HepG2 (cell line): ENCODE measurements at regions not wholly inside any gene's neighbourhood (a gene's known extent, or its start where the extent isn't known, plus 50 kb on each side); places are given as distances from the start of the nearest gene placed in this dataset.
A peak's percentile ranks its signal among the peaks of the same experiment; 100 is the strongest.

ENCODE experiments used
- CHD4 ChIP-seq: fragments of 200-600 bp; sonication (generic); IDR thresholded peaks from 2 replicates; pipeline ENCODE4 v1.7.0; 2017; ENCODE audit warnings: mild to moderate bottlenecking, low read length, borderline replicate concordance
- FOXK1 ChIP-seq: sonication (generic); formaldehyde crosslinking; IDR thresholded peaks from 2 replicates; pipeline ENCODE4 v1.4.0; 2020; ENCODE audit warnings: low read depth, missing genetic modification reagents, borderline replicate concordance
- KAT2B ChIP-seq: fragments of 150-350 bp; IDR thresholded peaks from 2 replicates; pipeline ENCODE4 v1.6.1; 2014; ENCODE audit warnings: low read depth, low read length, borderline replicate concordance
- MEIS1 ChIP-seq: sonication (generic); formaldehyde crosslinking; IDR thresholded peaks from 2 replicates; pipeline ENCODE4 v1.9.0; 2021; ENCODE audit warnings: mild to moderate bottlenecking, missing genetic modification reagents, moderate library complexity, borderline replicate concordance
- ONECUT2 ChIP-seq: sonication (generic); formaldehyde crosslinking; IDR thresholded peaks from 2 replicates; pipeline ENCODE4 v1.4.0; 2020; ENCODE audit warnings: missing genetic modification reagents
- SOX5 ChIP-seq: IDR thresholded peaks from 2 replicates; pipeline ENCODE4 v1.6.1; 2016; ENCODE audit warnings: borderline replicate concordance
- ZBTB38 ChIP-seq: sonication (generic); formaldehyde crosslinking; IDR thresholded peaks from 2 replicates; pipeline ENCODE4 v1.5.1; 2020; ENCODE audit warnings: mild to moderate bottlenecking, missing genetic modification reagents
- ZC3H4 ChIP-seq: sonication (generic); formaldehyde crosslinking; IDR thresholded peaks from 2 replicates; pipeline ENCODE4 v1.4.0; 2020; ENCODE audit warnings: missing genetic modification reagents, borderline replicate concordance
- ZFP90 ChIP-seq: sonication (generic); formaldehyde crosslinking; IDR thresholded peaks from 2 replicates; pipeline ENCODE4 v1.8.0; 2022; ENCODE audit warnings: missing genetic modification reagents, mild to moderate bottlenecking, inconsistent platforms, borderline replicate concordance
- ZNF207 ChIP-seq: fragments of 450-650 bp; IDR thresholded peaks from 2 replicates; pipeline ENCODE4 v1.6.1; 2016; ENCODE audit warnings: antibody characterized with exemption, borderline replicate concordance
- ZNF451 ChIP-seq: sonication (generic); formaldehyde crosslinking; IDR thresholded peaks from 2 replicates; pipeline ENCODE4 v1.5.0; 2020; ENCODE audit warnings: mild to moderate bottlenecking, missing genetic modification reagents
- ZNF510 ChIP-seq: sonication (generic); formaldehyde crosslinking; IDR thresholded peaks from 2 replicates; pipeline ENCODE4 v1.4.0; 2020; ENCODE audit warnings: low read depth, mild to moderate bottlenecking, missing genetic modification reagents
- ZNF557 ChIP-seq: sonication (generic); formaldehyde crosslinking; IDR thresholded peaks from 2 replicates; pipeline ENCODE4 v1.4.0; 2020; ENCODE audit warnings: missing genetic modification reagents
- ZNF747 ChIP-seq: sonication (generic); formaldehyde crosslinking; IDR thresholded peaks from 2 replicates; pipeline ENCODE4 v1.8.1; 2023; ENCODE audit warnings: missing genetic modification reagents, mild to moderate bottlenecking, borderline replicate concordance
- ZNF790 ChIP-seq: sonication (generic); formaldehyde crosslinking; IDR thresholded peaks from 2 replicates; pipeline ENCODE4 v1.8.0; 2022; ENCODE audit warnings: missing genetic modification reagents, mild to moderate bottlenecking, borderline replicate concordance
- ZNF83 ChIP-seq: sonication (generic); formaldehyde crosslinking; IDR thresholded peaks from 2 replicates; pipeline ENCODE4 v1.4.0; 2020; ENCODE audit warnings: missing genetic modification reagents, mild to moderate bottlenecking, borderline replicate concordance
- TF ChIP-seq, protein P1 (sequence below): sonication (generic); formaldehyde crosslinking; IDR thresholded peaks from 2 replicates; pipeline ENCODE4 v1.4.0; 2020; ENCODE audit warnings: mild to moderate bottlenecking, missing genetic modification reagents
- TF ChIP-seq, protein P2 (sequence below): sonication (generic); formaldehyde crosslinking; IDR thresholded peaks from 2 replicates; pipeline ENCODE4 v1.4.0; 2020; ENCODE audit warnings: mild to moderate bottlenecking, missing genetic modification reagents

DNA sequence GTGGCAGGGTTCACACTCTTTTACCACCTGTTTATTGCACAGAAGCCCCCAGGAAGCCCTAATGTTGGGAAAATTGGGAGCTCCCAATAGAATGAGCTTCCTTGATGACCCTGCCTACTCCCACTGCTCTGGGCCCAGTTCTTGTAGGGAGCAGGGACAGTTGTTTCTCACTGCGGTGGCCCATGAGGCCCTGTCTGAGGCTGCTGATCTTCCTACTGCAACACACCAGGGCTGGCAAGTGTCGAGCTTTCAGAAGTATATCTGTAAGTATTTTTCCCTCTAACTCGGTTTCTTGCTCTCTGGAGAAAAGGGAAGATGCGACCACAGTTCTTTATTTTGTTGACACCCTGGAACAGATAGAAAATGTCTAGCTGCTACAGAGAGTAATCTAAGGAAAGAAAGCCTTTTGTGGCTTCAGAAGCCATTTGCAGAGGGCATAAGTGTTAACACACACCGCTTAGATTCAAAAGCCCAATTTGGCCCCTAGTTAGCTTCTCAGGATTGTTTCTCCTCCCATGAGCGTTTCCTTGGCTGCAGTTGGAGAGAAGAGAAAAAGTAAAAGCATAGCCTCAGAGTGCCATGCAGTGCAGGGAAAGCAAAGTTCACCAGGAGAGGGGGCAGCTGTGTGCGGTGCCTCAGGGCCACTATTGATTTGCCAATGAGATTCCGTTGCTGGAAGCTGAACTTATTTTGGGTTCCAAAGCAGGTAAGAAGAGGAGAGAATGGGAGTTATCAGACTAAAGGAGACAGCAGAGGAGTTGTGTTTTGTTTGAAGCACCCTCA, 102.6 kb downstream of the SELENOF start (continued):
- no peak for TF ChIP-seq CHD4
- no peak for TF ChIP-seq ZNF83 (CRISPR knock-in tag)
- TF ChIP-seq ZNF747, result no peak
- no peak for TF ChIP-seq ZNF510
- no peak for TF ChIP-seq ZC3H4 (CRISPR knock-in tag)
- TF ChIP-seq, protein P1, sequence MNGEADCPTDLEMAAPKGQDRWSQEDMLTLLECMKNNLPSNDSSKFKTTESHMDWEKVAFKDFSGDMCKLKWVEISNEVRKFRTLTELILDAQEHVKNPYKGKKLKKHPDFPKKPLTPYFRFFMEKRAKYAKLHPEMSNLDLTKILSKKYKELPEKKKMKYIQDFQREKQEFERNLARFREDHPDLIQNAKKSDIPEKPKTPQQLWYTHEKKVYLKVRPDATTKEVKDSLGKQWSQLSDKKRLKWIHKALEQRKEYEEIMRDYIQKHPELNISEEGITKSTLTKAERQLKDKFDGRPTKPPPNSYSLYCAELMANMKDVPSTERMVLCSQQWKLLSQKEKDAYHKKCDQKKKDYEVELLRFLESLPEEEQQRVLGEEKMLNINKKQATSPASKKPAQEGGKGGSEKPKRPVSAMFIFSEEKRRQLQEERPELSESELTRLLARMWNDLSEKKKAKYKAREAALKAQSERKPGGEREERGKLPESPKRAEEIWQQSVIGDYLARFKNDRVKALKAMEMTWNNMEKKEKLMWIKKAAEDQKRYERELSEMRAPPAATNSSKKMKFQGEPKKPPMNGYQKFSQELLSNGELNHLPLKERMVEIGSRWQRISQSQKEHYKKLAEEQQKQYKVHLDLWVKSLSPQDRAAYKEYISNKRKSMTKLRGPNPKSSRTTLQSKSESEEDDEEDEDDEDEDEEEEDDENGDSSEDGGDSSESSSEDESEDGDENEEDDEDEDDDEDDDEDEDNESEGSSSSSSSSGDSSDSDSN (CRISPR knock-in tag), result no peak
- no peak for TF ChIP-seq ZFP90 (CRISPR knock-in tag)
- TF ChIP-seq, protein P2, sequence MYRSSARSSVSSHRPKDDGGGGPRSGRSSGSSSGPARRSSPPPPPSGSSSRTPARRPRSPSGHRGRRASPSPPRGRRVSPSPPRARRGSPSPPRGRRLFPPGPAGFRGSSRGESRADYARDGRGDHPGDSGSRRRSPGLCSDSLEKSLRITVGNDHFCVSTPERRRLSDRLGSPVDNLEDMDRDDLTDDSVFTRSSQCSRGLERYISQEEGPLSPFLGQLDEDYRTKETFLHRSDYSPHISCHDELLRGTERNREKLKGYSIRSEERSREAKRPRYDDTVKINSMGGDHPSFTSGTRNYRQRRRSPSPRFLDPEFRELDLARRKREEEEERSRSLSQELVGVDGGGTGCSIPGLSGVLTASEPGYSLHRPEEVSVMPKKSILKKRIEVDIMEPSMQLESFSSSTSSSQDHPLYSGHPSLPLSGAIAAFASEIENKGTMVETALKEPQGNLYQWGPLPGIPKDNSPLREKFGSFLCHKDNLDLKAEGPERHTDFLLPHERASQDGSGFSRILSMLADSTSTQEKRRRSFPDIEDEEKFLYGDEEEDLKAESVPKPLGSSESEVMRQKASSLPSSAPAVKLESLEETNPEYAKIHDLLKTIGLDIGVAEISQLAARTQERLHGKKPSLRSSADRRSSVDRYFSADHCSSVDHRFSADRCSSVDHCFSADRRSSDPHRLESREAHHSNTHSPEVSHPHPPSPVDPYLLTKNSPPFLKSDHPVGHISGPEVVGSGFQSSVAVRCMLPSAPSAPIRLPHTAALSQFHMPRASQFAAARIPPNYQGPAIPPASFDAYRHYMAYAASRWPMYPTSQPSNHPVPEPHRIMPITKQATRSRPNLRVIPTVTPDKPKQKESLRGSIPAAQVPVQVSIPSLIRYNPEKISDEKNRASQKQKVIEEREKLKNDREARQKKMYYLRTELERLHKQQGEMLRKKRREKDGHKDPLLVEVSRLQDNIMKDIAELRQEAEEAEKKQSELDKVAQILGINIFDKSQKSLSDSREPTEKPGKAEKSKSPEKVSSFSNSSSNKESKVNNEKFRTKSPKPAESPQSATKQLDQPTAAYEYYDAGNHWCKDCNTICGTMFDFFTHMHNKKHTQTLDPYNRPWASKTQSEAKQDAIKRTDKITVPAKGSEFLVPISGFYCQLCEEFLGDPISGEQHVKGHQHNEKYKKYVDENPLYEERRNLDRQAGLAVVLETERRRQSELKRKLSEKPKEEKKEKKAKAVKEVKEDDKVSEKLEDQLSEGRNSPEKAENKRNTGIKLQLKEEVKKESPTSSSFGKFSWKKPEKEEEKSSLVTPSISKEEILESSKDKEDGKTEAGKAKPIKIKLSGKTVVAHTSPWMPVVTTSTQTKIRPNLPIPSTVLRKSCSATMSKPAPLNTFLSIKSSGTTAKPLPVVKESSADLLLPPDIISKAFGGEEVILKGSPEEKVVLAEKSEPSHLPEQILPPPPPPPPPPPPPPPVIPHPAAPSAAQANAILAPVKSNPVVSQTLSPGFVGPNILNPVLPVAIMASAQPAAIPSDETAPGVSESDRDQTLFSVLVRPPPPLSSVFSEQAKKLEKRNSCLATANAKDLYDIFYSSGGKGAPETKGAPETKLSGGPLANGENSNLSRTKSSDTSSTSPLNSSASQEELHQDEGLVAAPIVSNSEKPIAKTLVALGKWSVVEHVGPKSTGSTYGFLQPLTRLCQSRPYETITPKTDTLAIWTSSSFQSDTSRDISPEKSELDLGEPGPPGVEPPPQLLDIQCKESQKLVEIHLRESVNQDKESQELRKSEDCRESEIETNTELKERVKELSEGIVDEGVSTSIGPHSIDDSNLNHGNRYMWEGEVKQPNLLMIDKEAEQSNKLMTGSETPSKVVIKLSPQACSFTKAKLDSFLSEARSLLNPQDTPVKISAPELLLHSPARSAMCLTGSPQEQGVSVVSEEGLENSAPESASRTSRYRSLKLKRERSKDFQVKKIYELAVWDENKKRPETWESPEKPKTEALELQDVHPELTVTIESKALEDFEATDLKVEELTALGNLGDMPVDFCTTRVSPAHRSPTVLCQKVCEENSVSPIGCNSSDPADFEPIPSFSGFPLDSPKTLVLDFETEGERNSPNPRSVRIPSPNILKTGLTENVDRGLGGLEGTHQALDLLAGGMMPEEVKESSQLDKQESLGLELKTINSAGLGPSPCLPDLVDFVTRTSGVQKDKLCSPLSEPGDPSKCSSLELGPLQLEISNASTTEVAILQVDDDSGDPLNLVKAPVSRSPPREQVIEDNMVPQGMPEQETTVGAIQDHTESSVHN (CRISPR knock-in tag), result no peak
- TF ChIP-seq ZNF451 (CRISPR knock-in tag), result no peak
- TF ChIP-seq FOXK1 (CRISPR knock-in tag), result no peak
- no peak for TF ChIP-seq ZNF790 (CRISPR knock-in tag)
- TF ChIP-seq KAT2B, result no peak
- TF ChIP-seq ONECUT2 (CRISPR knock-in tag), result peak; percentile 84
- no peak for TF ChIP-seq MEIS1 (CRISPR knock-in tag)
- TF ChIP-seq ZBTB38, result no peak
- TF ChIP-seq SOX5 (CRISPR knock-in tag), result no peak
- TF ChIP-seq ZNF207, result no peak
- no peak for TF ChIP-seq ZNF557
